ENCODE measurements at regions not wholly inside any gene's neighbourhood (a gene's known extent, or its start where the extent isn't known, plus 50 kb on each side); places are given as distances from the start of the nearest gene placed in this dataset.

DNA sequence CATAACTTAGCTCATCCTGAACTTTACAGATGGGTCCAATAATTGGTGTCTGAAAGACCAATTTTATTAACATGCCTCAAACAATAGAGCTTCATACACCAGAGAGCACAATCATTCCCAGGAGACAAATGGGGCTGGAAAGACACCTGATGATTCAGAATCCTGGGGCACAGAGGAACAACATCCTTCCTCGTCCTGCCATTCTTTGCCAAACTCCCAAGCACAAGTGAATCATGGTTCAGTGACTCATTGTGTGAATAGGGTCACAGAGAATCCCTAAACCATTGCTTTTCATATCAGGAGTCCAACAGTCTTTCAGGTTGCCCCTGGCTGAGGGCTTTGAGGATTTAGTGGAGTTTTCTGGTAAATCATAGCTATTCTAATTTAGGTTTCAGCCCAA, 266.4 kb upstream of the BMP2 start:
- no peak for DNase-seq
- Histone ChIP-seq H2AFZ (ENCODE audit: insufficient read depth, low read depth, low read length, poor library complexity, severe bottlenecking) (no peak overlapping the region), H3K4me3 (replicated peaks in 1 of 3; ENCODE audit: low read depth in 2 of 3, low read length in 3 of 3) (no peak overlapping the region), H3K79me2 (ENCODE audit: insufficient read depth, low read length) (no peaks in the 10 kb centered on the region), H3K4me1 (ENCODE audit: control insufficient read depth in 1 of 2, insufficient read depth in 2 of 2, low read length in 2 of 2) (no peaks in the 10 kb centered on the region), H3K27me3 (ENCODE audit: control insufficient read depth in 2 of 2, insufficient read depth in 2 of 2, low read length in 2 of 2) (no peaks in the 10 kb centered on the region), H3K9me3 (replicated peaks in 1 of 2; ENCODE audit: control insufficient read depth in 1 of 2, insufficient read depth in 1 of 2, low read length in 2 of 2) (no peaks in the 10 kb centered on the region), H3K27ac (ENCODE audit: low read depth in 1 of 2, low read length in 2 of 2) (no peak overlapping the region), H3K4me2 (replicated peaks; ENCODE audit: extremely low read depth, low read length, poor library complexity, severe bottlenecking) (no peak overlapping the region), H4K20me1 (ENCODE audit: insufficient read depth, low read length) (no peaks in the 10 kb centered on the region), H3K36me3 (replicated peaks in 1 of 2; ENCODE audit: control insufficient read depth in 1 of 2, insufficient read depth in 2 of 2, low read length in 2 of 2) (no peaks in the 10 kb centered on the region), H3K9ac (ENCODE audit: insufficient read depth, low read length, poor library complexity, severe bottlenecking) (no peak overlapping the region)
- no peak overlapping the region for H3K4me3 Mint-ChIP-seq
- no peak overlapping the region for H3K27ac Mint-ChIP-seq
- peaks cover 0 to 5% (median 4%) of the 10 kb centered on the region in 3 donors for H3K27me3 Mint-ChIP-seq (ENCODE audit: low read depth in 3 of 3)
- no CpG with 5 or more reads among the region's 1 CpG for WGBS (ENCODE audit: insufficient coverage)
- TF ChIP-seq, protein P1, sequence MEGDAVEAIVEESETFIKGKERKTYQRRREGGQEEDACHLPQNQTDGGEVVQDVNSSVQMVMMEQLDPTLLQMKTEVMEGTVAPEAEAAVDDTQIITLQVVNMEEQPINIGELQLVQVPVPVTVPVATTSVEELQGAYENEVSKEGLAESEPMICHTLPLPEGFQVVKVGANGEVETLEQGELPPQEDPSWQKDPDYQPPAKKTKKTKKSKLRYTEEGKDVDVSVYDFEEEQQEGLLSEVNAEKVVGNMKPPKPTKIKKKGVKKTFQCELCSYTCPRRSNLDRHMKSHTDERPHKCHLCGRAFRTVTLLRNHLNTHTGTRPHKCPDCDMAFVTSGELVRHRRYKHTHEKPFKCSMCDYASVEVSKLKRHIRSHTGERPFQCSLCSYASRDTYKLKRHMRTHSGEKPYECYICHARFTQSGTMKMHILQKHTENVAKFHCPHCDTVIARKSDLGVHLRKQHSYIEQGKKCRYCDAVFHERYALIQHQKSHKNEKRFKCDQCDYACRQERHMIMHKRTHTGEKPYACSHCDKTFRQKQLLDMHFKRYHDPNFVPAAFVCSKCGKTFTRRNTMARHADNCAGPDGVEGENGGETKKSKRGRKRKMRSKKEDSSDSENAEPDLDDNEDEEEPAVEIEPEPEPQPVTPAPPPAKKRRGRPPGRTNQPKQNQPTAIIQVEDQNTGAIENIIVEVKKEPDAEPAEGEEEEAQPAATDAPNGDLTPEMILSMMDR (IDR thresholded peaks at IDR 0.05) = no peak
- H3K9me3 Mint-ChIP-seq = peaks cover 0 to 6% (median 0%) of the 10 kb centered on the region in 7 donors
- intact Hi-C loops (cut with micrococcal nuclease) = no loop called here
- no peaks in the 10 kb centered on the region for H3K36me3 Mint-ChIP-seq
- no peaks in the 10 kb centered on the region for H3K4me1 Mint-ChIP-seq

DNA sequence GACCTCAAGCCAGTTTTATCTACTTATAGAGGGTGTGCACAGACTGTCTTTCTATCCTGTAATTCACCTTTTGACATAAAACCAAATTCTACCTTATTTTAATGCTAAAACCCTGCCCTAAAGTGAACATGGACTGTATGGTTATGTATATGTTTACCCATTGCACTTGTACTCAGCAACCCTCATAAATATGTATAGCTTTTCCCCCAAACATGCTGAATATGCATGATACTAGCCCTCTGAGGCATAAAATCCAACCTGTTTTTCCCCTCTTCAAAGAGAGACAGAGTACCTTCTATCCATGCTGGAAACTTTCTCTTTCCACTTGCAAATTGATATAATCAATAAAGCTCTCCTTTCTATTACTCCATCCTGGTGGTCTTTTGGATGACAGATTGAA, 267.9 kb upstream of the BMP2 start:
- Histone ChIP-seq H3K36me3 (replicated peaks in 1 of 2; ENCODE audit: control insufficient read depth in 1 of 2, insufficient read depth in 2 of 2, low read length in 2 of 2) (no peaks in the 10 kb centered on the region), H3K27ac (ENCODE audit: low read depth in 1 of 2, low read length in 2 of 2) (no peak overlapping the region), H3K4me3 (replicated peaks in 1 of 3; ENCODE audit: low read depth in 2 of 3, low read length in 3 of 3) (no peak overlapping the region), H3K9me3 (replicated peaks in 1 of 2; ENCODE audit: control insufficient read depth in 1 of 2, insufficient read depth in 1 of 2, low read length in 2 of 2) (no peaks in the 10 kb centered on the region), H3K4me1 (ENCODE audit: control insufficient read depth in 1 of 2, insufficient read depth in 2 of 2, low read length in 2 of 2) (no peaks in the 10 kb centered on the region), H4K20me1 (ENCODE audit: insufficient read depth, low read length) (no peaks in the 10 kb centered on the region), H3K9ac (ENCODE audit: insufficient read depth, low read length, poor library complexity, severe bottlenecking) (no peak overlapping the region), H3K27me3 (ENCODE audit: control insufficient read depth in 2 of 2, insufficient read depth in 2 of 2, low read length in 2 of 2) (no peaks in the 10 kb centered on the region), H3K4me2 (replicated peaks; ENCODE audit: extremely low read depth, low read length, poor library complexity, severe bottlenecking) (no peak overlapping the region), H2AFZ (ENCODE audit: insufficient read depth, low read depth, low read length, poor library complexity, severe bottlenecking) (no peak overlapping the region), H3K79me2 (ENCODE audit: insufficient read depth, low read length) (no peaks in the 10 kb centered on the region)
- H3K4me1 Mint-ChIP-seq = no peaks in the 10 kb centered on the region
- peaks cover 0 to 3% (median 0%) of the 10 kb centered on the region in 7 donors for H3K9me3 Mint-ChIP-seq
- peaks cover 0 to 3% (median 3%) of the 10 kb centered on the region in 3 donors for H3K27me3 Mint-ChIP-seq (ENCODE audit: low read depth in 3 of 3)
- intact Hi-C loops (cut with micrococcal nuclease) = no loop called here
- H3K27ac Mint-ChIP-seq = no peak overlapping the region
- DNase-seq = no peak
- TF ChIP-seq, protein P1 (IDR thresholded peaks at IDR 0.05) = no peak
- H3K36me3 Mint-ChIP-seq = no peaks in the 10 kb centered on the region
- no peak overlapping the region for H3K4me3 Mint-ChIP-seq

Measured in CD14-positive monocyte (primary cell).